ENCODE measurements at regions not wholly inside any gene's neighbourhood (a gene's known extent, or its start where the extent isn't known, plus 50 kb on each side); places are given as distances from the start of the nearest gene placed in this dataset.

DNA sequence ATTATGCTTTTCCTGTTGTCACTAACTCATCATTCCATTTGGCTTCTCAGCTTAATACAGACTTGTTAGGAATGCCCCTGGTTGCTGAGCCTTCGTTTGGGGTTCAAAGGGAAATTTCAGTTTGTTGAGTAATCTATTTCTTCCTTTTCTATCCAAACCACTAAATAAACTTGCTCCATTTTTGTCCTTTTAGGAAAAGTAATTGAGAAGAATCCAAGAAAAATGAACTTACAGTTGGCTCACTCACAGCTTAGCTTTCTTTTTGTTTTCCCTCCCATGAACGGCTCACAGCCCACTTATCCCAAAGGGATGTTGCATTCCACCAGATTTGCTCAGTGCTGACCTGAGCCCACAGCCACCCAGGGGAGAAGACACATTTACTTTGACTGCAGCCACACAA is 73.9 kb downstream of the SOX11 start:
- TF ChIP-seq CTCF (conservative IDR thresholded peaks at IDR 0.05 in 1 of 2, IDR thresholded peaks at IDR 0.05 in 1 of 2; ENCODE audit: extremely low read depth in 1 of 2, insufficient read depth in 1 of 2, low read depth in 1 of 2, low read length in 2 of 2), result no peak
- no peak for TF ChIP-seq EZH2 (IDR thresholded peaks at IDR 0.05; ENCODE audit: borderline replicate concordance, low read length)
